ENCODE measurements at regions not wholly inside any gene's neighbourhood (a gene's known extent, or its start where the extent isn't known, plus 50 kb on each side); places are given as distances from the start of the nearest gene placed in this dataset.

DNA sequence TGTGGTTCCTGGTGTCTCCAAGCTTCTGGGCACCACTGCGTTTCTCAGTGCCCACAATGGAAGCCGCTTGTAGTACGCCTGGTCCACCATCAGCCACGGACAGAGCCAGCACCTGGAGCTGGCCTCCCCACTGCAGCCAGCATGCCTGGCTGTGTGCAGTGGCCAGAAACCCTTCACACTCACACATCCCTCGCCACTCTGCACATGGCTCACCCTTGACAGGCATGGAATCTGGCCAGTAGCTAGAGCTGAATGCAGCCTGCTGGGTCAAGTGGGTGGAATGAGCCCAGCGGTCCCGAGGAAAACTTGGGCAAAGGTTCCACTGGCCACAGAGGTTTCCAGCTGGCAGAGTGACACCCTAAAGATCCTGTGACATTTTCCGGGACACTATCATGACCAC, 146.0 kb upstream of the ADO start:
- DNase-seq (ENCODE audit: low read depth), result no peak
- H3K4me3 ChIP-seq (ENCODE audit: low read depth, low read length), result no peak overlapping the region
- TF ChIP-seq MYC (IDR thresholded peaks at IDR 0.05; ENCODE audit: low read depth, low read length) (no peak), POLR2A (IDR thresholded peaks at IDR 0.05; ENCODE audit: extremely low read depth, insufficient read length) (no peak)
- TF ChIP-seq, protein P1, sequence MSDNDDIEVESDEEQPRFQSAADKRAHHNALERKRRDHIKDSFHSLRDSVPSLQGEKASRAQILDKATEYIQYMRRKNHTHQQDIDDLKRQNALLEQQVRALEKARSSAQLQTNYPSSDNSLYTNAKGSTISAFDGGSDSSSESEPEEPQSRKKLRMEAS (IDR thresholded peaks at IDR 0.05; ENCODE audit: low read depth, low read length), result no peak
- TF ChIP-seq, protein P2, sequence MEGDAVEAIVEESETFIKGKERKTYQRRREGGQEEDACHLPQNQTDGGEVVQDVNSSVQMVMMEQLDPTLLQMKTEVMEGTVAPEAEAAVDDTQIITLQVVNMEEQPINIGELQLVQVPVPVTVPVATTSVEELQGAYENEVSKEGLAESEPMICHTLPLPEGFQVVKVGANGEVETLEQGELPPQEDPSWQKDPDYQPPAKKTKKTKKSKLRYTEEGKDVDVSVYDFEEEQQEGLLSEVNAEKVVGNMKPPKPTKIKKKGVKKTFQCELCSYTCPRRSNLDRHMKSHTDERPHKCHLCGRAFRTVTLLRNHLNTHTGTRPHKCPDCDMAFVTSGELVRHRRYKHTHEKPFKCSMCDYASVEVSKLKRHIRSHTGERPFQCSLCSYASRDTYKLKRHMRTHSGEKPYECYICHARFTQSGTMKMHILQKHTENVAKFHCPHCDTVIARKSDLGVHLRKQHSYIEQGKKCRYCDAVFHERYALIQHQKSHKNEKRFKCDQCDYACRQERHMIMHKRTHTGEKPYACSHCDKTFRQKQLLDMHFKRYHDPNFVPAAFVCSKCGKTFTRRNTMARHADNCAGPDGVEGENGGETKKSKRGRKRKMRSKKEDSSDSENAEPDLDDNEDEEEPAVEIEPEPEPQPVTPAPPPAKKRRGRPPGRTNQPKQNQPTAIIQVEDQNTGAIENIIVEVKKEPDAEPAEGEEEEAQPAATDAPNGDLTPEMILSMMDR (IDR thresholded peaks at IDR 0.05; ENCODE audit: low read depth, low read length), result no peak

DNA sequence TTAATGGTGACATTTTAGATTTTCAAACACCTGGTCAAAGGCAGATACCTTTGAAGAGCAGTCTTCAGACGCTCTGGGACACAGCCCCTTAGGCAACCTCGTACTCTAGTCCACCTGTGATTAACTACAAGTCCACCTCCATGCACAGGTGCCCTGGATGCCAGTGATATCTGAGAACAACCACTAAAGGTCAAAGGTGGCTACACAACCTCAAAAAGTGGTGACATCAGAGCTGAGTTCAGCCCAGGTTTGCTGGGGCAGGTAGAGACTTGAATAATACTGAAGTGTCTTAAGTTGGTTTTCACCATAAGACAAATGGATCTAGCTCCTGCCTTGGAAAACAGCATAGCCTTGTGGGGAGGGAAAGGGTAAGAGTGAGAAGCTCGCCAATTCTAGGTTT, 143.4 kb upstream of the ADO start:
- TF ChIP-seq MYC (IDR thresholded peaks at IDR 0.05; ENCODE audit: low read depth, low read length) (no peak), POLR2A (IDR thresholded peaks at IDR 0.05; ENCODE audit: extremely low read depth, insufficient read length) (no peak)
- TF ChIP-seq, protein P1 (IDR thresholded peaks at IDR 0.05; ENCODE audit: low read depth, low read length), result no peak
- TF ChIP-seq, protein P2 (IDR thresholded peaks at IDR 0.05; ENCODE audit: low read depth, low read length), result no peak
- no peak overlapping the region for H3K4me3 ChIP-seq (ENCODE audit: low read depth, low read length)
- DNase-seq (ENCODE audit: low read depth), result no peak

DNA sequence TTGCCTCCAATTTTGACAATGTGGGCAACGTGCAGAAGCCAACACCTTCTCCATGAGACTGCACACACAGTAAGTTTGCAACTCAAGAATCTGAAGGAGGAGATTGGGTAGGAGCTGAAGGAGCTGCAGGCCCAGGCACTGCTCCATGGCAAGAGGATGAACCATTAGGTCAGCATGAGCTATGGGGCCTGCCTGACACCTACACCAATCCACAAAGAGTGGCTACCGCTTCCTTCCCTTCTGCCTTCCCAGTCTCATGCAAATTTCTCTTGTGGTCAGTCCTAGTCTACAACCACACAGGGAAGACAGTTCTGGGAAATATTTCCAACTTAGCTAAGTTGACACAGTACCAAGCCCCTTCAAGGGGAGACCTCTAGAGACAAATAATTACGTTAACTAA, 142.0 kb upstream of the ADO start:
- H3K4me3 ChIP-seq (ENCODE audit: low read depth, low read length), result no peak overlapping the region
- DNase-seq (ENCODE audit: low read depth), result no peak
- TF ChIP-seq POLR2A (IDR thresholded peaks at IDR 0.05; ENCODE audit: extremely low read depth, insufficient read length), result no peak
- TF ChIP-seq, protein P2 (IDR thresholded peaks at IDR 0.05; ENCODE audit: low read depth, low read length), result no peak
- no peak for TF ChIP-seq MYC (IDR thresholded peaks at IDR 0.05; ENCODE audit: low read depth, low read length)
- TF ChIP-seq, protein P1 (IDR thresholded peaks at IDR 0.05; ENCODE audit: low read depth, low read length), result no peak

DNA sequence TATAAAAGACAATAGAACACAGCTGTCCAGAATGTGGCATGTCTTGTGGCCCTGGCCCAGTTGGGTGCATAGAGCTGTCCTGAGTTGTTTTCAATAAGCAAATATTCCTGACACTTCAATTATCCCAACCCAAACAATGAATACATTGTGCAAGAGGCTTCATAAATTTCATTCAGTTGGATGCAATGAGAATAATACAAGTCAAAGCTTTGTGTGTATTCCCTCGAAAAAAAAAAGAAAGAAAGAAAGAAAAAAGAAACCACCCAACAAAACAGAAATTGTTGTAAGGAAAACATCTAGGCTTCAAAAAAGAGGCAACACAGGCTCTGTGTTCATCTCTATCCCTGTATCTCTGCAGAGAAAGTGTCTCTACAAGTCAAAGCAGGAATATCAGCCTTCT, 138.7 kb upstream of the ADO start:
- TF ChIP-seq, protein P1 (IDR thresholded peaks at IDR 0.05; ENCODE audit: low read depth, low read length), result no peak
- TF ChIP-seq, protein P2 (IDR thresholded peaks at IDR 0.05; ENCODE audit: low read depth, low read length), result no peak
- TF ChIP-seq POLR2A (IDR thresholded peaks at IDR 0.05; ENCODE audit: extremely low read depth, insufficient read length) (no peak), MYC (IDR thresholded peaks at IDR 0.05; ENCODE audit: low read depth, low read length) (no peak)

DNA sequence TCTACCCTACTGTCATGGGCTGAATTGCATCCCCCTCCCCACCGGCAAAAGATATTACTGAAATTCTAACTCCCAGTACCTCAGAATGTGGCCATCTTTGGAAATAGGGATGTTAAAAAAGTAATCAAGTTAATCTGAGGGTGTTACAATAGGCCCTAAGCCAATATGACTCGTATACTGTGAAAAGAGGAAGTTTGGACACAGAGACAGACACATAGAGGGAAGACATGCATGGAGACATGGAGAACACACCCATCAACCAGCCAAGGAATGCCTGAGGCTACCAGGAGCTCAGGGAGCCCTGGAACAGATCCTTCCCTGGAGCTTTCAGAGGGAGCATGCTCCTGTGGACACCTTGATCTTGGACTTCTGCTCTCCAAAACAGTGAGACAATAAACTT, 138.2 kb upstream of the ADO start:
- H3K4me3 ChIP-seq (ENCODE audit: low read depth, low read length), result no peak overlapping the region
- TF ChIP-seq, protein P1 (IDR thresholded peaks at IDR 0.05; ENCODE audit: low read depth, low read length), result no peak
- peak; percentile 73 for DNase-seq (ENCODE audit: low read depth)

More for the DNA sequence above, 138.7 kb upstream of the ADO start:
- no peak overlapping the region for H3K4me3 ChIP-seq (ENCODE audit: low read depth, low read length)
- DNase-seq (ENCODE audit: low read depth), result no peak

DNA sequence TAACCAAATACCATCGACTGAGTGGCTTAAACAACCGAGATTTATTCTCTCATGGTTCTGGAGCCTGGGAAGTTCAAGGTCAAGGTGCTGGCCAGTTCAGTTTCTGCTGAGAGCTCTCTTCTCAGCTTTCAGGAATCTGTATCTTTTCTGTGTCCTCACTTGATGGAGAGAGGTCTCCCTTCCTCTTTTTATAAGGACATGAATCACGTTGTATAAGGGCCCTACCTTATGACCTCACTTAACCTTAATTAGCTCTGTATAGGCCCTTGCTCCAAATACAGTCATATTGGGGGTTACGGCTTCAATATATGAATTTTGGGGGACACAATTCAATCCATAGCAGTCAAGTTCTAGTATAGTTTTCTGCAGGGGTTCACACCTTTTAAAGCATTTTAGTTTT, 135.2 kb upstream of the ADO start:
- DNase-seq (ENCODE audit: low read depth), result peak; percentile 27
- TF ChIP-seq POLR2A (IDR thresholded peaks at IDR 0.05; ENCODE audit: extremely low read depth, insufficient read length), result no peak
- TF ChIP-seq, protein P1 (IDR thresholded peaks at IDR 0.05; ENCODE audit: low read depth, low read length), result no peak
- no peak for TF ChIP-seq MYC (IDR thresholded peaks at IDR 0.05; ENCODE audit: low read depth, low read length)
- TF ChIP-seq, protein P2 (IDR thresholded peaks at IDR 0.05; ENCODE audit: low read depth, low read length), result no peak
- no peak overlapping the region for H3K4me3 ChIP-seq (ENCODE audit: low read depth, low read length)
